Progenitor cell of endocrine pancreas (in vitro differentiated cells): ENCODE measurements at regions not wholly inside any gene's neighbourhood (a gene's known extent, or its start where the extent isn't known, plus 50 kb on each side); places are given as distances from the start of the nearest gene placed in this dataset.

Experiments used
- DNase-seq: peaks from one replicate; pipeline ENCODE4 v3.0.0; 2021; ENCODE audit warnings: low spot score; ENCODE audit not compliant: unreplicated experiment
- H3K27ac Mint-ChIP-seq: 2 replicates; pipeline ENCODE4 v1.8.0; 2021; ENCODE audit warnings: mild to moderate bottlenecking, moderate library complexity, mixed read lengths
- H3K27me3 Mint-ChIP-seq: 2 replicates; pipeline ENCODE4 v1.8.0; 2021; ENCODE audit warnings: mixed read lengths
- H3K36me3 Mint-ChIP-seq: 2 replicates; pipeline ENCODE4 v1.8.0; 2022; ENCODE audit warnings: mixed read lengths; ENCODE audit not compliant: insufficient read depth
- H3K4me1 Mint-ChIP-seq: 2 replicates; pipeline ENCODE4 v1.8.0; 2021; ENCODE audit warnings: low read depth, mixed read lengths
- H3K4me3 Mint-ChIP-seq: 2 replicates; pipeline ENCODE4 v1.8.0; 2021; ENCODE audit warnings: low read depth, mild to moderate bottlenecking, moderate library complexity, mixed read lengths
- H3K9me3 Mint-ChIP-seq: 2 replicates; pipeline ENCODE4 v1.8.0; 2021; ENCODE audit warnings: low read depth, mixed read lengths
- TF ChIP-seq, protein P1 (sequence below): fragments of 200-600 bp; sonication (generic); IDR thresholded peaks from one replicate; pipeline ENCODE4 v1.5.0; 2021; ENCODE audit warnings: antibody characterized with exemption, mild to moderate bottlenecking; ENCODE audit not compliant: unreplicated experiment

DNA sequence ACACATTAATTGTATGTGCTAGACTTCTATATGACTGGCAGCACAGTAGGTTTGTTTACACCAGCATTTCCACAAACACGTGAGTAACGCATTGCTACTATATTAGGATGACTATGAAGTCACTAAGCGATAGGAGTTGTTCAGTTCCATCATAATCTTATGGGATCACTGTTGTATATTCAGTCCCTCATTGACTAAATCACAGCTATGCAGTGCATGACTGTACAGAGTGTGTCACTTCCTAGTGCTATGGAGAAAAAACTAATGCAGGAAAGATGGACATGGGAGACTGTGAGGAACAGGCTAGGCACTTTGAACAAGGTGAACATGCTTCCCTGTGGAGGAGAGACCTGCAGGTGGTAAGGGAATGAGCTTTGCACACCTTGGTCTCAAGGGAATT is 259.8 kb downstream of the NUAK1 start:
- TF ChIP-seq, protein P1, sequence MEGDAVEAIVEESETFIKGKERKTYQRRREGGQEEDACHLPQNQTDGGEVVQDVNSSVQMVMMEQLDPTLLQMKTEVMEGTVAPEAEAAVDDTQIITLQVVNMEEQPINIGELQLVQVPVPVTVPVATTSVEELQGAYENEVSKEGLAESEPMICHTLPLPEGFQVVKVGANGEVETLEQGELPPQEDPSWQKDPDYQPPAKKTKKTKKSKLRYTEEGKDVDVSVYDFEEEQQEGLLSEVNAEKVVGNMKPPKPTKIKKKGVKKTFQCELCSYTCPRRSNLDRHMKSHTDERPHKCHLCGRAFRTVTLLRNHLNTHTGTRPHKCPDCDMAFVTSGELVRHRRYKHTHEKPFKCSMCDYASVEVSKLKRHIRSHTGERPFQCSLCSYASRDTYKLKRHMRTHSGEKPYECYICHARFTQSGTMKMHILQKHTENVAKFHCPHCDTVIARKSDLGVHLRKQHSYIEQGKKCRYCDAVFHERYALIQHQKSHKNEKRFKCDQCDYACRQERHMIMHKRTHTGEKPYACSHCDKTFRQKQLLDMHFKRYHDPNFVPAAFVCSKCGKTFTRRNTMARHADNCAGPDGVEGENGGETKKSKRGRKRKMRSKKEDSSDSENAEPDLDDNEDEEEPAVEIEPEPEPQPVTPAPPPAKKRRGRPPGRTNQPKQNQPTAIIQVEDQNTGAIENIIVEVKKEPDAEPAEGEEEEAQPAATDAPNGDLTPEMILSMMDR = no peak
- Mint-ChIP-seq H3K4me1 (peaks cover 3% of the 10 kb centered on the region), H3K9me3 (peaks cover 5% of the 10 kb centered on the region), H3K27me3 (peaks cover 5% of the 10 kb centered on the region), H3K36me3 (no peaks in the 10 kb centered on the region), H3K4me3 (no peak overlapping the region), H3K27ac (no peak overlapping the region)
- no peak for DNase-seq

DNA sequence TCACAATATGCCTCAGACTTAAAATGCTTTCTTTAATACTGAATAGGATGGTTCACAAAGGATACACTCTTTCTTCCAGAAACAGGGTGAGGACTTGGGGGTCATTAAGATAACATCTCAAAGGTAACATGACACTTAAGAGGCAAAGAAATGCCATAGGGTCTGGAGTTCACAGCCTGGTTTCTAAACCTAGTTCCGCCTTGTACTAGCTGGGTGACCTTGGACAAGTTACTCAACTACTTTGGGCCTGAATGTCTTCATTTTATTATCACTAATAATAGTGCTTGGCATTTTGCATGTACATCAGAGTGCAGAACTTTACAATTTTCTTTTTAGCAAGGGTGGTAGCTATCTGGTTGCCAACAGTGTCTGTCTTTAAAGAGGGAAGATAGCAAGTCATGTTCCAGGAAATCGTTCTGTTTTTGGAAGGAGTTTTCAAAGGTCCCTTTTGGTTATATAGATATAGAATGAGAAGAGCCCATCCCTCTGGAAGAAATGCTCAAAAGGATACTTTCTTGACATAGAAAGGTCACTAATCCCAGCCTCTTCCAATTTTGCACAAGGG is 257.8 kb downstream of the NUAK1 start:
- H3K27me3 Mint-ChIP-seq = peaks cover 5% of the 10 kb centered on the region

GRCh38 chr12:105882404-105882803 is 256.4 kb downstream of the NUAK1 start:
- no peak for DNase-seq
- TF ChIP-seq, protein P1 = no peak
- no peaks in the 10 kb centered on the region for H3K36me3 Mint-ChIP-seq
- H3K4me1 Mint-ChIP-seq = peaks cover 3% of the 10 kb centered on the region
- no peak overlapping the region for H3K4me3 Mint-ChIP-seq
- H3K9me3 Mint-ChIP-seq = peaks cover 11% of the 10 kb centered on the region
- H3K27me3 Mint-ChIP-seq = peaks cover 5% of the 10 kb centered on the region
- no peak overlapping the region for H3K27ac Mint-ChIP-seq

More for the DNA sequence above, 257.8 kb downstream of the NUAK1 start:
- H3K4me3 Mint-ChIP-seq = no peak overlapping the region
- TF ChIP-seq, protein P1 = no peak
- no peak overlapping the region for H3K27ac Mint-ChIP-seq
- DNase-seq = no peak
- H3K36me3 Mint-ChIP-seq = no peaks in the 10 kb centered on the region
- H3K4me1 Mint-ChIP-seq = peaks cover 3% of the 10 kb centered on the region
- H3K9me3 Mint-ChIP-seq = peaks cover 11% of the 10 kb centered on the region

DNA sequence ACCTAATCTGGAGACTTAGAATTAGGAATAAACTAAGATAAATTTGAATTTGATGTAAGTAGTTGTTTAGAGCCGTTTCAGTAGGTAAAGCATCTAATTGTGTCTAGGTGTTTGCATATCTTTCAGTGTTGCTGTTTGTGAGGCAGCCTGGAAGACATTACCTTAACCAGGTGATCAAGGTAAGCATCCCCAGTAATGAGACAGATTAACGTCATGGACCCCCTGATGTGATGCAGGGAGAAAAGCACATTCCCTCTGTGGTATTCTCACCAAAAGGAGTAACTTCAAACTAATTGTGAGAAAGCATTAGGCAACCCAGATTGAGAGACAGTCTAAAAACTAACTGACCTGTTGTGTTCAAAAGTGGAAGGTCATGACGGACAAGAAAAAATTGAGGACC is 251.6 kb downstream of the NUAK1 start:
- Mint-ChIP-seq H3K9me3 (peaks cover 9% of the 10 kb centered on the region), H3K36me3 (no peaks in the 10 kb centered on the region), H3K4me1 (no peaks in the 10 kb centered on the region), H3K27me3 (no peaks in the 10 kb centered on the region), H3K4me3 (no peak overlapping the region), H3K27ac (no peak overlapping the region)
- no peak for DNase-seq
- TF ChIP-seq, protein P1 = no peak

DNA sequence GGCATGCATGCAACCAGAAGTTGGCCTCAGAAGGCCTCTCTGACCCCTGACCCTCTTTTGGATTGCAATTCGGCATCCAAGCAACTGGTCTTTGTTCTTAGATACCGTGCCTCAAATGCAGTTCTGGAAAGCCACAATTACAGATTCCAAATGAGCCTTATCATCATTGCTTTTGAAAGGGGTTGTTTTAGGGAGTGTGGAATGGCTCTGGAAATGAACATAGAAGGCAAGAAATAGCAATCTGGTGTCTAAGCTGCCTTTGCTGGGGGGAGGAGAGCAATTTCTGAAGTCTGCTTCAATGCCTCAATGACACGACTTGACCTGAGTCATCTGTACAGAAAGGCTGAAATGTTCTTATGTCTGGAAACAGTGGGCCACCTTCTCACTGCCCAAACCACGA is 250.1 kb downstream of the NUAK1 start:
- TF ChIP-seq, protein P1 = no peak
- no peak overlapping the region for H3K27ac Mint-ChIP-seq
- peaks cover 2% of the 10 kb centered on the region for H3K4me1 Mint-ChIP-seq
- no peaks in the 10 kb centered on the region for H3K36me3 Mint-ChIP-seq
- no peak for DNase-seq
- H3K27me3 Mint-ChIP-seq = no peaks in the 10 kb centered on the region
- peaks cover 9% of the 10 kb centered on the region for H3K9me3 Mint-ChIP-seq
- no peak overlapping the region for H3K4me3 Mint-ChIP-seq
